22Rv1 (cell line): ENCODE measurements at regions not wholly inside any gene's neighbourhood (a gene's known extent, or its start where the extent isn't known, plus 50 kb on each side); places are given as distances from the start of the nearest gene placed in this dataset.
"Not testable (repeated sequence)": the region's sequence is repeated elsewhere in the genome, so short reads cannot be mapped to it uniquely, and the experiment has no call there.

Source experiments
- ZFX ChIP-seq: fragments of 450-650 bp; IDR thresholded peaks from 2 replicates; pipeline ENCODE4 v1.6.1; 2017; ENCODE audit warnings: antibody characterized with exemption, borderline replicate concordance
- TF ChIP-seq, protein P1 (sequence below): fragments of 450-650 bp; IDR thresholded peaks from 2 replicates; pipeline ENCODE4 v1.5.1; 2017; ENCODE audit warnings: mild to moderate bottlenecking

DNA sequence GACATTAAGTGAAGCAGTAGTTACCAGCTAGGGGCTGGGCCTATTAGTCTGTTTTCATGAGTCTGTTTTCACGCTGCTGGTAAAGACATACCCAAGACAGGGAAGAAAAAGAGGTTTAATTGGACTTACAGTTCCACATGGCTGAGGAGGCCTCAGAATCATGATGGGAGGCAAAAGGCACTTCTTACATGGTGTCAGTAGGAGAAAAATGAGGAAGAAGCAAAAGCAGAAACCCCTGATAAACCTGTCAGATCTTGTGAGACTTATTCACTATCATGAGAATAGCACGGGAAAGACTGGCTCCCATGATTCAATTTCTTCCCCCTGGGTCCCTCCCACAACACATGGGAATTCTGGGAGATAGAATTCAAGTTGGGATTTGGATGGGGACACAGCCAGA is 108.0 kb upstream of the LNX1 start:
- TF ChIP-seq, protein P1, sequence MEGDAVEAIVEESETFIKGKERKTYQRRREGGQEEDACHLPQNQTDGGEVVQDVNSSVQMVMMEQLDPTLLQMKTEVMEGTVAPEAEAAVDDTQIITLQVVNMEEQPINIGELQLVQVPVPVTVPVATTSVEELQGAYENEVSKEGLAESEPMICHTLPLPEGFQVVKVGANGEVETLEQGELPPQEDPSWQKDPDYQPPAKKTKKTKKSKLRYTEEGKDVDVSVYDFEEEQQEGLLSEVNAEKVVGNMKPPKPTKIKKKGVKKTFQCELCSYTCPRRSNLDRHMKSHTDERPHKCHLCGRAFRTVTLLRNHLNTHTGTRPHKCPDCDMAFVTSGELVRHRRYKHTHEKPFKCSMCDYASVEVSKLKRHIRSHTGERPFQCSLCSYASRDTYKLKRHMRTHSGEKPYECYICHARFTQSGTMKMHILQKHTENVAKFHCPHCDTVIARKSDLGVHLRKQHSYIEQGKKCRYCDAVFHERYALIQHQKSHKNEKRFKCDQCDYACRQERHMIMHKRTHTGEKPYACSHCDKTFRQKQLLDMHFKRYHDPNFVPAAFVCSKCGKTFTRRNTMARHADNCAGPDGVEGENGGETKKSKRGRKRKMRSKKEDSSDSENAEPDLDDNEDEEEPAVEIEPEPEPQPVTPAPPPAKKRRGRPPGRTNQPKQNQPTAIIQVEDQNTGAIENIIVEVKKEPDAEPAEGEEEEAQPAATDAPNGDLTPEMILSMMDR, result not testable (repeated sequence)
- not testable (repeated sequence) for TF ChIP-seq ZFX
